GM19239 (cell line): ENCODE measurements at regions not wholly inside any gene's neighbourhood (a gene's known extent, or its start where the extent isn't known, plus 50 kb on each side); places are given as distances from the start of the nearest gene placed in this dataset.
A peak's percentile ranks its signal among the peaks of the same experiment; 100 is the strongest.

Experiments
- DNase-seq: peaks from one replicate; pipeline ENCODE4 v3.0.0; 2011; ENCODE audit warnings: low spot score; ENCODE audit not compliant: insufficient read length
- FAIRE-seq: peaks from 2 replicates; lab custom pipeline; 2011; peaks lifted over from hg19 to GRCh38; lab: Jason Lieb, UNC

- FAIRE-seq, result no peak
- no peak for DNase-seq
These were observed 134.0 kb upstream of the DPYD start for GRCh38 chr1:98054786-98055185.

- peak; percentile 73 for FAIRE-seq
These were observed 133.5 kb upstream of the DPYD start for GRCh38 chr1:98054367-98054701.

GRCh38 chr1:98053471-98054366, 132.9 kb upstream of the DPYD start:
- DNase-seq (peak; percentile 40), FAIRE-seq (peak; percentile 48)

More at GRCh38 chr1:98054367-98054701, 133.5 kb upstream of the DPYD start:
- DNase-seq, result no peak

- peak; percentile 27 for DNase-seq
These were observed 130.3 kb upstream of the DPYD start for GRCh38 chr1:98051065-98051675.

GRCh38 chr1:98049370-98050135, 128.7 kb upstream of the DPYD start:
- FAIRE-seq, result no peak
- DNase-seq, result no peak

More at GRCh38 chr1:98051065-98051675, 130.3 kb upstream of the DPYD start:
- peak; percentile 92 for FAIRE-seq

- no peak for DNase-seq
- no peak for FAIRE-seq
These were observed 128.0 kb upstream of the DPYD start for GRCh38 chr1:98048751-98049325.

- FAIRE-seq (peak; percentile 78), DNase-seq (no peak)
These were observed 127.4 kb upstream of the DPYD start for GRCh38 chr1:98048244-98048643.

GRCh38 chr1:98047171-98047570, 126.3 kb upstream of the DPYD start:
- DNase-seq (no peak), FAIRE-seq (no peak)

- no peak for DNase-seq
- no peak for FAIRE-seq
These were observed 125.2 kb upstream of the DPYD start for GRCh38 chr1:98045767-98046641.

GRCh38 chr1:98045211-98045766, 124.5 kb upstream of the DPYD start:
- FAIRE-seq (no peak), DNase-seq (no peak)

- FAIRE-seq, result no peak
These were observed 123.9 kb upstream of the DPYD start for GRCh38 chr1:98044766-98045165.

GRCh38 chr1:98044071-98044697, 123.3 kb upstream of the DPYD start:
- DNase-seq, result no peak
- no peak for FAIRE-seq

More at GRCh38 chr1:98044766-98045165, 123.9 kb upstream of the DPYD start:
- no peak for DNase-seq

GRCh38 chr1:98035602-98036002, 114.8 kb upstream of the DPYD start:
- DNase-seq (no peak), FAIRE-seq (no peak)

- DNase-seq, result no peak
- no peak for FAIRE-seq
These were observed 113.7 kb upstream of the DPYD start for GRCh38 chr1:98034505-98034904.

- no peak for DNase-seq
- no peak for FAIRE-seq
These were observed 112.1 kb upstream of the DPYD start for GRCh38 chr1:98032958-98033357.

- FAIRE-seq (no peak), DNase-seq (no peak)
These were observed 110.1 kb upstream of the DPYD start for GRCh38 chr1:98030976-98031375.

- FAIRE-seq, result no peak
- no peak for DNase-seq
These were observed 109.6 kb upstream of the DPYD start for GRCh38 chr1:98030483-98030882.

GRCh38 chr1:98028800-98029199, 108.0 kb upstream of the DPYD start:
- DNase-seq, result no peak

More at GRCh38 chr1:98028800-98029199, 108.0 kb upstream of the DPYD start:
- no peak for FAIRE-seq
